Tibial artery (tissue), 4 donors: ENCODE measurements at regions not wholly inside any gene's neighbourhood (a gene's known extent, or its start where the extent isn't known, plus 50 kb on each side); places are given as distances from the start of the nearest gene placed in this dataset.

Experiments used
- DNase-seq, 2 donors: peaks; one replicate each; pipeline ENCODE4 v3.0.0-alpha.2; 2019
- H3K27ac ChIP-seq, 2 donors: fragments of 200-600 bp; sonication (generic) in 1 of 2; 1 replicate in 1 of 2; 2 replicates in 1 of 2; pipeline ENCODE4 v1.5.1; 2018 to 2019; ENCODE audit warnings: mild to moderate bottlenecking in 1 of 2
- H3K27me3 ChIP-seq, 2 donors: fragments of 200-600 bp; sonication (generic) in 1 of 2; one replicate each; pipeline versions ENCODE4 v1.5.1 to v1.6.0; 2016 to 2019
- H3K36me3 ChIP-seq, 3 donors: fragments of 200-600 bp; sonication (generic) in 2 of 3; one replicate each; pipeline ENCODE4 v1.5.1; 2016 to 2019; ENCODE audit warnings: mild to moderate bottlenecking in 2 of 3
- H3K4me1 ChIP-seq, 4 donors: fragments of 200-600 bp; sonication (generic) in 2 of 4; 1 replicate in 3 of 4; 2 replicates in 1 of 4; pipeline ENCODE4 v1.5.1; 2016 to 2019
- H3K4me3 ChIP-seq, 2 donors: fragments of 200-600 bp; sonication (generic) in 1 of 2; 1 replicate in 1 of 2; 2 replicates in 1 of 2; pipeline ENCODE4 v1.5.1; 2018 to 2019; ENCODE audit warnings: mild to moderate bottlenecking in 2 of 2
- H3K9me3 ChIP-seq, 3 donors: fragments of 200-600 bp; sonication (generic) in 1 of 3; one replicate each; pipeline ENCODE4 v1.5.1; 2016 to 2019
- CTCF ChIP-seq, 2 experiments: fragments of 200-600 bp in 1 of 2; fragments of 450-650 bp in 1 of 2; IDR thresholded peaks; one replicate each; pipeline ENCODE4 v1.5.1; 2017 to 2019; ENCODE audit warnings: antibody characterized with exemption in 2 of 2, mild to moderate bottlenecking in 1 of 2, moderate library complexity in 1 of 2
- intact Hi-C: fragments of 100-400 bp; cut with DNase I; formaldehyde crosslinking; loops from one replicate; pipeline ENCODE4 v1.15.0; 2023; ENCODE audit warnings: low total_unique reads

GRCh38 chr4:33532821-33533220 lies 2711.5 kb downstream of the ARAP2 start:
- Histone ChIP-seq H3K27me3 (no peaks in the 10 kb centered on the region), H3K4me1 (no peaks in the 10 kb centered on the region), H3K27ac (no peak overlapping the region), H3K4me3 (no peak overlapping the region), H3K36me3 (no peaks in the 10 kb centered on the region), H3K9me3 (no peaks in the 10 kb centered on the region)
- no peak for TF ChIP-seq CTCF (IDR thresholded peaks at IDR 0.05)
- intact Hi-C loops = no loop called here
- DNase-seq = no peak

DNA sequence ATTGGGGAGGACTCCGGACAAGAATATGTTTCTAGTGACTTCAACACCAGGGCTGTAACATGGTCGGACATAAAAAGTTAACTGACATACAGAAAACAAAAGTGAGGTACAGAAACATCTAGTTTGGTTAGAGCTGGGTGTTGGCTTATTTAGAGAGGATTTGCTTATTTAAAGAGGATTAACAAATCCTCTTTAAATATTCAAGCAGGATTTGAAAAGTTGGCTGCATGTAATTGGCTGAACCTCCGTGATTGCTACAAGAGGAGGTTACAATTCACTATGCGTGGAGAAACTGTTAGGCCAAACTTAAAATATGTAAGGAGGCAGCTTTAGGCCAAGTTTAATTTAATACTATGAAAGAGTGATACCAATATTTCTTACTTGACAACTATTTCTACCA lies 2707.4 kb downstream of the ARAP2 start:
- Histone ChIP-seq H3K27me3 (no peaks in the 10 kb centered on the region), H3K9me3 (no peaks in the 10 kb centered on the region), H3K27ac (no peak overlapping the region), H3K4me1 (no peaks in the 10 kb centered on the region), H3K4me3 (no peak overlapping the region), H3K36me3 (no peaks in the 10 kb centered on the region)
- TF ChIP-seq CTCF (IDR thresholded peaks at IDR 0.05) = no peak
- intact Hi-C loops = no loop called here
- no peak for DNase-seq

DNA sequence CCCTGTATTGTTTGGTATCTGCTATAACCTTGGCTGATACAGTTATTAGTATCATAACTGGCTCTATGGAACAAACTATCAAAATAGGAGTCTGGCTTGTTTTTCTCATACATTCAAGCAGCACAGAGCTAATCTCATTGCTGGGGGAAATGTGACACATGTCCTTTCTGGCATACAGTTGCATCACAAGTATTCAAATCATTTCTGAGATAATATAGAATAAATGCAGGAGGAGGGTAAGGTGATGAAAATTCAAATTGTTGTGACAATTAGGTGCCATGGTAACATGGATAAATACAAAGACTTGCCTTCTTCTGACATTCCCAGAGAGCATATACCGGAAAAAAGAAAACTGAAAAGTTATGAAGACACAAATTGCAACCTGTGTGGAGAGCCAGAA lies 2706.8 kb downstream of the ARAP2 start:
- no peak for DNase-seq
- TF ChIP-seq CTCF (IDR thresholded peaks at IDR 0.05) = no peak
- H3K4me3 ChIP-seq = no peak overlapping the region
- no peak overlapping the region for H3K27ac ChIP-seq
- intact Hi-C loops = no loop called here
- H3K36me3 ChIP-seq = no peaks in the 10 kb centered on the region
- H3K9me3 ChIP-seq = no peaks in the 10 kb centered on the region
- H3K27me3 ChIP-seq = no peaks in the 10 kb centered on the region
- H3K4me1 ChIP-seq = no peaks in the 10 kb centered on the region

- Histone ChIP-seq H3K4me1 (no peaks in the 10 kb centered on the region), H3K27ac (no peak overlapping the region), H3K4me3 (no peak overlapping the region), H3K27me3 (no peaks in the 10 kb centered on the region), H3K9me3 (peaks cover 0 to 4% (median 4%) of the 10 kb centered on the region in 3 donors), H3K36me3 (no peaks in the 10 kb centered on the region)
- no peak for DNase-seq
- intact Hi-C loops = no loop called here
- TF ChIP-seq CTCF (IDR thresholded peaks at IDR 0.05) = no peak
Observed at GRCh38 chr4:33543941-33544450, 2700.3 kb downstream of the ARAP2 start.

GRCh38 chr4:33551244-33551643 lies 2693.1 kb downstream of the ARAP2 start:
- Histone ChIP-seq H3K9me3 (peaks cover 0 to 3% (median 0%) of the 10 kb centered on the region in 3 donors), H3K4me1 (no peaks in the 10 kb centered on the region), H3K27ac (no peak overlapping the region), H3K36me3 (no peaks in the 10 kb centered on the region), H3K4me3 (no peak overlapping the region), H3K27me3 (no peaks in the 10 kb centered on the region)
- no peak for TF ChIP-seq CTCF (IDR thresholded peaks at IDR 0.05)
- DNase-seq = no peak
- intact Hi-C loops = no loop called here

DNA sequence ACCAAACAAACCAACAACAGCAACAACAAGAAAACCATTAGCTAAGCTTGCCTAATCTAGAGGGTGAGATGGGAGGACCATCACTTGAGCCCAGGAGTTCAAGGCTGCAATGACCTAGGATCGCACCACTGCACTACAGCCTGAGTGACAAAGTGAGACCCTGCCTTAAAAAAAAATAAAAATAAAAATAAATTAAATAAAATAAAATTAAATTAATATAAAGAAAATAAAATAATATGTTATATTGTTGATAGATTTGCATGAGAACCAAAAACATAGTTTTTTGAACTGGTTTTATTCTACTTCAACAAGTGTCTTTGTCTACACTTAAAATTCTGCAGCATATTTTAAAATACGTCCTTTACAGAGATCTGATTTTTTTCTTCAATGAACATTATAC lies 2683.1 kb downstream of the ARAP2 start:
- intact Hi-C loops = no loop called here
- no peaks in the 10 kb centered on the region for H3K9me3 ChIP-seq
- no peak overlapping the region for H3K4me3 ChIP-seq
- no peak overlapping the region for H3K27ac ChIP-seq
- no peak for DNase-seq
- H3K27me3 ChIP-seq = no peaks in the 10 kb centered on the region
- no peaks in the 10 kb centered on the region for H3K36me3 ChIP-seq
- TF ChIP-seq CTCF (IDR thresholded peaks at IDR 0.05) = no peak
- H3K4me1 ChIP-seq = no peaks in the 10 kb centered on the region
